GM12873 (cell line): ENCODE measurements at regions not wholly inside any gene's neighbourhood (a gene's known extent, or its start where the extent isn't known, plus 50 kb on each side); places are given as distances from the start of the nearest gene placed in this dataset.

Experiments used
- CTCF ChIP-seq: IDR thresholded peaks from 2 replicates; pipeline ENCODE4 v1.5.1; 2012; ENCODE audit warnings: low read depth, mild to moderate bottlenecking, moderate library complexity, low read length, control low read depth; ENCODE audit not compliant: insufficient read depth; ENCODE audit errors: missing control alignments

GRCh38 chr2:122748552-122749011 lies 993.1 kb downstream of the TSN start:
- TF ChIP-seq CTCF, result no peak

- no peak for TF ChIP-seq CTCF
These were observed 994.0 kb downstream of the TSN start for GRCh38 chr2:122749405-122749804.

- TF ChIP-seq CTCF, result no peak
These were observed 994.6 kb downstream of the TSN start for GRCh38 chr2:122750095-122750494.

- TF ChIP-seq CTCF, result no peak
These were observed 995.4 kb downstream of the TSN start for GRCh38 chr2:122750808-122751207.

GRCh38 chr2:122753336-122753735 lies 997.9 kb downstream of the TSN start:
- no peak for TF ChIP-seq CTCF

- no peak for TF ChIP-seq CTCF
These were observed 999.1 kb downstream of the TSN start for GRCh38 chr2:122754561-122754960.

- TF ChIP-seq CTCF, result no peak
These were observed 999.9 kb downstream of the TSN start for GRCh38 chr2:122755281-122755780.

- no peak for TF ChIP-seq CTCF
These were observed 1003.5 kb downstream of the TSN start for GRCh38 chr2:122758967-122759366.
